ENCODE measurements at regions not wholly inside any gene's neighbourhood (a gene's known extent, or its start where the extent isn't known, plus 50 kb on each side); places are given as distances from the start of the nearest gene placed in this dataset.

DNA sequence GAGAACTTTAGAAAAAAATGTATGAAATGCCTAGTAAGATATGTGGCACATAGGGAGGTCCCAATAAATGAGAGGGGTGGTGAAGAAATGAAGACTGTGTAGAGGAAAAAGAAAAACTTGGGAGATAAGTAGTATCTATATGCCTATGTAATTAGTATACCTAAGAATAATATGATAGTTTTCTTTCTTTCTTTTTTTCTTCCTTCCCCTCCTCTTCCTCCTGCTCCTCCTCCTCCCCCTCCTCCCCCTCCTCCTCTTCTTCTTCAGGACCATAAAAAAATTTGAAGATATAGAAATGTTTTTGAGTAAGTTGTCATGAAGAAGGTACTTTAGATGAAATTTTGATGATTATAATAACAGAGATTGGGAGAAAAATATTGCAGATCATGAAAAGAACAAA lies 857.4 kb downstream of the MAT2B start (continued):
- no peak for TF ChIP-seq CBX3 (IDR thresholded peaks at IDR 0.05; ENCODE audit: borderline replicate concordance, low read depth)
- TF ChIP-seq, protein P1, sequence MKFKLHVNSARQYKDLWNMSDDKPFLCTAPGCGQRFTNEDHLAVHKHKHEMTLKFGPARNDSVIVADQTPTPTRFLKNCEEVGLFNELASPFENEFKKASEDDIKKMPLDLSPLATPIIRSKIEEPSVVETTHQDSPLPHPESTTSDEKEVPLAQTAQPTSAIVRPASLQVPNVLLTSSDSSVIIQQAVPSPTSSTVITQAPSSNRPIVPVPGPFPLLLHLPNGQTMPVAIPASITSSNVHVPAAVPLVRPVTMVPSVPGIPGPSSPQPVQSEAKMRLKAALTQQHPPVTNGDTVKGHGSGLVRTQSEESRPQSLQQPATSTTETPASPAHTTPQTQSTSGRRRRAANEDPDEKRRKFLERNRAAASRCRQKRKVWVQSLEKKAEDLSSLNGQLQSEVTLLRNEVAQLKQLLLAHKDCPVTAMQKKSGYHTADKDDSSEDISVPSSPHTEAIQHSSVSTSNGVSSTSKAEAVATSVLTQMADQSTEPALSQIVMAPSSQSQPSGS (IDR thresholded peaks at IDR 0.05; ENCODE audit: low read length), result no peak

DNA sequence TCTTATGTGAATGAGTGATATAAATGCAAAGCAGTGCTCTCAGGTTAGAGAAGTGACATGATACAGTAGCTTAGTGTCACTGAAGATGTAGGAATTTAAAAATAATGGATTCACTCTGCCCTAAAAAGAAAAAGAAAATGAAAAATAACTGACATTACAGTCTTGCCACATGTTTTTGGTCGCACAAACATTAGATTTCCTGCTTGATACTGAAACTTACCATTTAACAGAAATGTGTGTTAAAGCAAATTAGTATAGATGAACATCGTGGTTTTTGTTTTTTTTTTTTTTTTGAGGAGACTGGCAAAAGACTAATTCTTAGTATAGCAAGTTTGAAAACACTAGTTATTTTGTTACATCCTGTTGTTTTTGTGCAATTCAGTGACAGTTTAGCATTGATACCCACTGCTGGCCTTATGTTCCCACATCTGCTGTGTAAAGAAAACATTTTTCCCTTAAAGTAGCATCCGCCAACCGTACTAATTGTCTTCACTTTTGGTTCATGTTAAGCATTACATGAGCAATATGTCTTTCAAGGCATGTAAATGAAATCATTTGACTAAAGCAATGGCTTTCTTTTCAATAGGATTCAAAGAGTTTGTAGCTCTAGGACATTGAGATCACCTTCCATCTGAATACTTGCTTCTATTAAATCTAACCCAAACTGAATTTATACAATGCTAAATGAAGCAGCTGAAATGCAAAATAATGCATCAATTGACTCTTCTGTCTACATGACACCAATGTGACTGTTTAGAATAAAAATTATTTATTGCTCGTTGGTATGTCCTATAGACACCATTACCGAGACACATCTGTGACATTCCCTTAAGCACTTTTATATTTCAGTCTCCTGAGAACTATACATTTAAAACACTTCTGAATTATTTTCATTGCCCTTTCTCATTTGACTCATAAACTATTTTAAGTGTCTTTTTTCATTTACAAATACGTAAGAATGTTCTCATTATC lies 859.1 kb downstream of the MAT2B start:
- Histone ChIP-seq H3K36me3 (ENCODE audit: control insufficient read depth in 2 of 2, insufficient read depth in 2 of 2, low read length in 1 of 2) (no peaks in the 10 kb centered on the region), H2AFZ (ENCODE audit: control insufficient read depth, low read depth, low read length) (no peak overlapping the region), H3K4me3 (no peak overlapping the region), H3K9me3 (replicated peaks; ENCODE audit: control insufficient read depth, insufficient read depth, low read length) (no peaks in the 10 kb centered on the region), H3K4me1 (ENCODE audit: control insufficient read depth, insufficient read depth, low read length) (no peaks in the 10 kb centered on the region), H3K9ac (ENCODE audit: control insufficient read depth, insufficient read depth, low read length) (no peak overlapping the region), H3K27ac (ENCODE audit: control insufficient read depth, insufficient read depth) (no peak overlapping the region), H4K20me1 (ENCODE audit: control insufficient read depth, insufficient read depth) (no peaks in the 10 kb centered on the region), H3K27me3 (replicated peaks in 1 of 2; ENCODE audit: control insufficient read depth in 2 of 2, insufficient read depth in 2 of 2, low read length in 1 of 2) (no peaks in the 10 kb centered on the region), H3K4me2 (ENCODE audit: control insufficient read depth, insufficient read depth) (no peak overlapping the region), H3K79me2 (ENCODE audit: control insufficient read depth, insufficient read depth, low read length) (no peaks in the 10 kb centered on the region)
- in situ Hi-C loops (cut with MboI), result no loop called here
- FAIRE-seq (no peak), DNase-seq (ENCODE audit: low read depth, low spot score) (no peak), ATAC-seq (no peak)
- RAD21 ChIA-PET (ENCODE audit: unreplicated experiment), result interaction anchor here (1.1 to 1.9 kb wide), 8 partner anchors 10 to 90 kb away, joined by 3 to 13 read pairs (median 4); no protein-coding TSS in a partner anchor
- CTCF ChIA-PET, result interaction anchor here (0.6 to 1.7 kb wide), 5 partner anchors 10 to 687 kb away, joined by 3 to 4 read pairs (median 3); no protein-coding TSS in a partner anchor
- intact Hi-C loops (cut with micrococcal nuclease; ENCODE audit: unreplicated experiment), result no loop called here
- 37% methylated on average over 7 of the region's 7 CpGs for WGBS (ENCODE audit: insufficient coverage, insufficient replicate concordance, low lambda C conversion rate, missing lambda C conversion rate)
- BruUV-seq (replicated peaks), result no TSS peak
- SMC1A ChIA-PET (ENCODE audit: uncharacterized antibody, unreplicated experiment), result interaction anchor here (0.6 to 2.1 kb wide), 18 partner anchors 8 to 165 kb away, joined by 3 to 10 read pairs (median 4); no protein-coding TSS in a partner anchor
- POLR2A ChIA-PET, result interaction anchor here (0.8 kb wide), 2 partner anchors 18 to 32 kb away, joined by 4 read pairs; no protein-coding TSS in a partner anchor
- TF ChIP-seq, protein P2, sequence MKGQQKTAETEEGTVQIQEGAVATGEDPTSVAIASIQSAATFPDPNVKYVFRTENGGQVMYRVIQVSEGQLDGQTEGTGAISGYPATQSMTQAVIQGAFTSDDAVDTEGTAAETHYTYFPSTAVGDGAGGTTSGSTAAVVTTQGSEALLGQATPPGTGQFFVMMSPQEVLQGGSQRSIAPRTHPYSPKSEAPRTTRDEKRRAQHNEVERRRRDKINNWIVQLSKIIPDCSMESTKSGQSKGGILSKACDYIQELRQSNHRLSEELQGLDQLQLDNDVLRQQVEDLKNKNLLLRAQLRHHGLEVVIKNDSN (IDR thresholded peaks at IDR 0.05; ENCODE audit: borderline replicate concordance, extremely low read length, insufficient read depth, low read depth, low read length), result no peak
- no peak for TF ChIP-seq NFYB (IDR thresholded peaks at IDR 0.05; ENCODE audit: insufficient read depth, low read depth, low read length)
- TF ChIP-seq, protein P3, sequence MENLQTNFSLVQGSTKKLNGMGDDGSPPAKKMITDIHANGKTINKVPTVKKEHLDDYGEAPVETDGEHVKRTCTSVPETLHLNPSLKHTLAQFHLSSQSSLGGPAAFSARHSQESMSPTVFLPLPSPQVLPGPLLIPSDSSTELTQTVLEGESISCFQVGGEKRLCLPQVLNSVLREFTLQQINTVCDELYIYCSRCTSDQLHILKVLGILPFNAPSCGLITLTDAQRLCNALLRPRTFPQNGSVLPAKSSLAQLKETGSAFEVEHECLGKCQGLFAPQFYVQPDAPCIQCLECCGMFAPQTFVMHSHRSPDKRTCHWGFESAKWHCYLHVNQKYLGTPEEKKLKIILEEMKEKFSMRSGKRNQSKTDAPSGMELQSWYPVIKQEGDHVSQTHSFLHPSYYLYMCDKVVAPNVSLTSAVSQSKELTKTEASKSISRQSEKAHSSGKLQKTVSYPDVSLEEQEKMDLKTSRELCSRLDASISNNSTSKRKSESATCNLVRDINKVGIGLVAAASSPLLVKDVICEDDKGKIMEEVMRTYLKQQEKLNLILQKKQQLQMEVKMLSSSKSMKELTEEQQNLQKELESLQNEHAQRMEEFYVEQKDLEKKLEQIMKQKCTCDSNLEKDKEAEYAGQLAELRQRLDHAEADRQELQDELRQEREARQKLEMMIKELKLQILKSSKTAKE (IDR thresholded peaks at IDR 0.05; ENCODE audit: low read depth, poor library complexity, severe bottlenecking), result no peak
- TF ChIP-seq EZH2 (IDR thresholded peaks at IDR 0.05; ENCODE audit: borderline replicate concordance, control insufficient read depth, low read depth, low read length), result no peak
- TF ChIP-seq TBL1XR1 (IDR thresholded peaks at IDR 0.05; ENCODE audit: low read depth, low read length), result no peak
- no peak for TF ChIP-seq RCOR1 (conservative IDR thresholded peaks at IDR 0.05; ENCODE audit: low read depth, low read length)
- no peak for TF ChIP-seq SREBF1 (IDR thresholded peaks at IDR 0.05; ENCODE audit: low read length)
- no peak for TF ChIP-seq POLR2A (IDR thresholded peaks at IDR 0.05; ENCODE audit: low read depth, low read length)
- TF ChIP-seq STAT1 (conservative IDR thresholded peaks at IDR 0.05), result no peak
- no peak for TF ChIP-seq KLF5 (IDR thresholded peaks at IDR 0.05; ENCODE audit: partially characterized antibody)
- TF ChIP-seq CHD1 (IDR thresholded peaks at IDR 0.05; ENCODE audit: low read depth, low read length), result no peak
- TF ChIP-seq NFXL1 (IDR thresholded peaks at IDR 0.05; ENCODE audit: borderline replicate concordance), result no peak
- no peak for TF ChIP-seq KDM1A (IDR thresholded peaks at IDR 0.05; ENCODE audit: borderline replicate concordance)
- no peak for TF ChIP-seq SIX5 (IDR thresholded peaks at IDR 0.05; ENCODE audit: low read depth, low read length, severe bottlenecking)
- TF ChIP-seq ASH2L (IDR thresholded peaks at IDR 0.05; ENCODE audit: borderline replicate concordance, low read depth), result no peak
- no peak for TF ChIP-seq MYC (IDR thresholded peaks at IDR 0.05; ENCODE audit: insufficient read depth, insufficient read length, insufficient replicate concordance, low read length, severe bottlenecking)

Data from GM12878 (cell line).